ENCODE measurements at regions not wholly inside any gene's neighbourhood (a gene's known extent, or its start where the extent isn't known, plus 50 kb on each side); places are given as distances from the start of the nearest gene placed in this dataset.
A peak's percentile ranks its signal among the peaks of the same experiment; 100 is the strongest.

DNA sequence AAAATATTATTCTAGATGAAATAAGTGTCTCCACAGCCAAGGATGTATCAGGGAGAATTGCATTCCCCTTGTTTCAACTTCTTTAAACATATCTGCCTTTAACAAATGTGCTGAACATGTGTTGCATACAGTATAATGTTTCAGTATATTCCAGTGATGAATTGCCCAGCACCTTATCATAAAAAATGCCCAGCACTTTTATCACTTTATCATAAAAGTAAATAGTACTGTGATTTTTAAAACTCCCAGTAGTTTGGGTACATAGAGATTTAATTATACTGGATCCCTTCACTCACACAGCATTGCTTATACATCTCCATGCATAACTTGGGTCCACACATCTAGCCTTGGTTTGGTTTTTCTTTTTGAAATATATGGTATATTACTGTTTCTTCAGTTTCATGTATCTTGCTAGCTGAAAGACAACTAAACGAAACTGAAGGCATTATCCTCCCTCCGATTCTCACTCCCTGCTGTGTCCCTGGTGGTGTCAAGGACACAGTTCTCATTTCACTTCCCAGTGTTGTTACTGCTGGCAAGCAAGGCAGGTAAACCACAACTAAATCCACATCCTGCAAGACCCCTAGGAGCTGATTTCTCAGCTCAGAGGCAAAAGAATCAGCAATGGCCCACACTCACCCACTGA lies 118.2 kb upstream of the SLC44A3 start:
- no peak for DNase-seq

DNA sequence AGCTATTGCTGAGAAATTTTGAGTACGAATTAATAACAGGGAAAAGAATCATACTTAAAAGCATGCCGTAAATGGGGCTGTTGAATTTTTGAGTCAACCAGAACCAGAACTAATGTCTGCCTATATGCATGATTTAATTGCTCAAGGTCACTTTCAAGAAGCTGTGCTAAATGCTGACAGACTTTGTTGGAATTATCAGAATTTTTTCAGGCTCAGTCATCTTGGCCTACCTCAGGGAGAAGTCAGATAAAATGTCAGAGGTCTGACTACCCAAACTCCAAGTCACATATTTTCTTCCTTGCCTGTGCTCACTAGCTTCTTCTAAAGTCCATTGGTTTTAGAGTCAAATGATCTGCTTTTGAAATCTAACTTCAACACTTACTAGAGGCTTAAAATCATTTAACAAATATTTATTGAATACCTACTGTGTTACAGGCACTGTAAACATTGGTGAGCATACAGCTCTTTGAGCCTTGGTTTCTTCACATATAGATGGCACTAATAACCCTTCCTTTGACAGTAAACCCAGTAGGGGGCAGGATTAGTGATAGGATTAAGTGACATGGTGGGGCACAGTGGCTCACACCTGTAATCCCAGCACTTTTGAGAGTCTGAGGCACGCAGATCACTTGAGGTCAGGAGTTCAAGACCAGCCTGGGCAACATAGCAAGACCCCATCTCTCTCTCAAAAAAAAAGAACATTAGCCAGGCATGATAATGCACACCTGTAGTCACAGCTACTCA lies 121.2 kb upstream of the SLC44A3 start:
- DNase-seq: no peak

DNA sequence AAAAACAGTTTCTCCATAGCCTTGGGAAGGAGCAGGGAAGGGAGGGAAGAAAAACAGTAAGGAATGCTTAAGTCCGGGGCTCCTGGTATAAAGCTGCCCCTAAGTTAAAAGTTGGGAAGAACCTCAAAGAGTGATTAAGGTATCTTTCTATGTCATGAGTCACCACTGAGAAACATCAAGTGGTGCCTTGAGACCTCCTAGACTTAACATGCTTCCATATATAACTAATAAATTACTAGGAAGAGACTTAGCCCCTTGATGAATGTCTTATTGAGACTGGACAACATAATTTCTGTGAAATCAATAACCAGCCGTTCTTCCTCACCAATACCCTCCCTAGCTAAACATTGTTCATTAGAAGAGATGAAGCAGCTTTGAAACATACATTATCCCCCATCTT lies 121.8 kb upstream of the SLC44A3 start:
- no peak for DNase-seq

GRCh38 chr1:94697839-94698238 lies 122.3 kb upstream of the SLC44A3 start:
- DNase-seq: no peak

DNA sequence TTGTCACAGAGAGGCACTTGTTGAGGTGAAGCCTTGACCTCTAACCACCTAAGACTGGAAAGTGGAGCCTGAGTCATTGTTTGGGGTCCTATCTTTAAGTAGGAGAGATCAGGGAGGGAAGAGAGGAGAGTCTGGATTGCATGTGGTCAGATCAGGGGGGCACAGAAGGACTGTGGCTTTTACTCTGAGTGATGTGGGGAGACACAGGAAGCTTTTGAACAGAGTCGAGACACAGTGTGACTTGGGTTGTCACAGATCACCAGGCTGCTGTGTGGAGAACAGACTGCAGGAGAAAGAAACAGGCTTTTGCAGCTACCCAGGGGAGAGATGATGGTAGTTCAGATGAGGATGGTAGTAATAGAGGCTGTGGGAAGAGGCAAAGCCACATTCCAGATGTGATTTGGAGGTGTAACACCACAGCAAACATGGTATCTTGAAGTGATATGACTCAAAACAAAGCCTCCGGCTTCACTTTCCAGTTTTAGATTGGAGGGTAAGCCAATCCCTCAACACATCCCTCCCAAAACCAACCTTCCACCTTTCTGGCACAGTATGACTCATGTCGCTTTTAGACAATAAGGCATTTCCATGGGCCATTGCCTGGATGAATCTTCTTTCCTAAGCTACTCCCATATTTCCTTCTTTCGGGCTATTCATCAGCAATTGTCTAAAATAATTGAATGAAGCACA lies 125.8 kb upstream of the SLC44A3 start:
- DNase-seq: no peak

- DNase-seq: no peak
Measured at GRCh38 chr1:94693435-94693834, 126.7 kb upstream of the SLC44A3 start.

DNA sequence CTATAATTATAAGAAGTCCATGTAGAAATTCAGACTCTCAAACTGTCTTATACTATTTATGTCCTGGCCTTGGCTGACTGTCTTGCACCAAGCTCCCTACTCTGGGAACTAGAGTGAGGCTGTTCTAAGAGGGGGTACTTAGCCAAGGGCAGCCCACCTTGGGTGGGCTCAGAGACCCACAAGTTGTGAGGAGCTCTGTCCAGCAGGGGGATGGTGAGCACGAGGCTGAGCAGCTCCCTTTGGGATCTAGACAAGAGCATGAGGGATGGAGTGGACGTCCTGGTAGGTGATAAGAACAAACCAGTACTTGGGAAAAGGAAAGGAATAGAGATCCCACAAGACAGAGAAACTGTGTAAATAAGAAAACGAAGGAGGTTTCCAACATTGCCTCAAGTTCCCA lies 127.1 kb upstream of the SLC44A3 start:
- DNase-seq: no peak

GRCh38 chr1:94688646-94689045 lies 131.5 kb upstream of the SLC44A3 start:
- no peak for DNase-seq

GRCh38 chr1:94686882-94687281 lies 133.3 kb upstream of the SLC44A3 start:
- no peak for DNase-seq

DNA sequence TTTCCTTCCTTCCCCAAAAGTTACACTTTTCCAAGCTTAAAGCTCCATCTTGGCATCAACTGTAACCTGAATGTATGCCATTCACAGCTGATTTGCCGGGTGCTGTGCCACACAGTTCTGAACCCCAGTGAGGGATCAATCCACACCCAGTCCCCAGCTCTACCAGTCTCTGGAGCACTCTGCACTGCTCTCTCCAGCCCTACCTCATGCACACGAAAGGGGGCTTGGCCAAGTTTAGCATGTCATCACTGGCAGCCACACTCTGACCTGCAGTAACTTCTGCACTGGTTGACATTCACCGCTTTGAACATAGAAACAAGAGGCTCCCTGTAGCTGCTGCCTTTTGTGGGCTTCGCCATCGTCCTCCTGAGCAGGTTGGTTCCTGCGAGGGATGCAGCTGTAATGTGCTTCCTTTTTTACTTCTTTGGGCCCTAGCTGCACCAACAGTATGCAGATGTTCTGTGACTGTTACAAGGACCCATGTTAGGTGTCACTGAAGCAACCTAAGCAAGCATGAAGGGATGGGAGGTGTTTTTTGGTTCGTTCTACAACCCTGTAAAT lies 135.4 kb upstream of the SLC44A3 start:
- no peak for DNase-seq

GRCh38 chr1:94683886-94684285 lies 136.3 kb upstream of the SLC44A3 start:
- DNase-seq: peak; percentile 37

- no peak for DNase-seq
Measured at GRCh38 chr1:94680039-94680377, 138.4 kb upstream of the F3 start.

DNA sequence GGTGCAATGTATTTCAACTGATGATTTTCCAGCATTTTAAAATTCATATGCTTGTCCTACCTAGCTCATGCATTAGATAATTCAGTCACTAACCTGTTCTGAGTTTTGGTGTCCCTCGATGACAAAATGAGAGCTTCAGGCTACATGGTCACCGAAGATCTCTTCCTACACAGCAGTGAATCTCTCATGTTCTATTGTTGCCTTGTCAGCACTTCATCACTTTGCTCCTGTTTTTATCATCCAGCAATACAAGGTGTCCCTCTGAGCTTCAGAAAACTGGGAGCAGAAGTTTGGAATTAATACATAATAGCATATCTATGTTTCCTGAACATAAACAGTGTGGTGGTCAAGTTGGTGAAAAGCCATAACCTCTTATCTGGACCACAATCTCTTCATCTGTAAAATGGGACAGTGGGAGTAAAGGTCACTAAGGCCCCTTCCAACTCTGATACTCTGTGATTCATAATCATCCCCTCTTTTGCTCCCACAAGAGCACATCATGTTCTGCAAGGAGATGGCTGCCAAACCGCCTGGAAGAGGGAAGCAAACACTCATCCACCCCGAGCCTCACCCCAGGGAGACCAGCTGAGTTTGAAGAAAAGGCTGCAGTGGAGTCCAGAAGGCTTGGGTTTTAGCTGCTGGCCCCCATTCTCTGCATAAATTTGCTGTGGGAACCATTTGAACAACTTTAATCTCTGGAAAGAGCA lies 137.9 kb upstream of the F3 start:
- DNase-seq: no peak

DNA sequence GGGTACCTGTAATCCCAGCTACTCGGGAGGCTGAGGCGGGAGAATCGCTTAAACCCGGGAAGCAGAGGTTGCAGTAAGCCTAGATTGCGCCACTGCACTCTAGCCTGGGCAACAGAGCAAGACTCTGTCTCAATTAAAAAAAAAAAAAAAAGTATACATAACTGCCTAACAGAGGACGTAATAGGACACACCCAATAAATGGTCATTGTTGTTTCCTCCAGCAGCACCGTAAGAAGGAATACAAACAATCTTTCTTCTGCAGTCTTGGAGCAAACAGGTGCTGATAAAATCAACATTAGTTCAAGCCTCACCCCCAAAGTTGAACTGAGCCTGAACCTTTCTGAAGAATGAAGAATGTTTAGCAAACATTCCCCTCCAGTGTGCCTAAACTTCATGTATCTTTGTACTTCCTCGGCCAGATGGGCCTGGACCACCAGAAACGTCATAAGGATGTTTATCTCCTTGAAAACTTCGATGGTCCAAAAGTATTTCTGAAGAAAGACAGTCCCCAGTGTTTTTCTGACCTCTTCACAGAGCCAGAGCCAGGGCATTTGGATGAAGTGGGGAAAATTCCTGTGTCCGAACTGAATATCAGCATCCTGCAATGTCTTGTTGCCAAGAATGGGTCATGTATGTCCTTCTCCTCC lies 136.8 kb upstream of the F3 start:
- DNase-seq: no peak

DNA sequence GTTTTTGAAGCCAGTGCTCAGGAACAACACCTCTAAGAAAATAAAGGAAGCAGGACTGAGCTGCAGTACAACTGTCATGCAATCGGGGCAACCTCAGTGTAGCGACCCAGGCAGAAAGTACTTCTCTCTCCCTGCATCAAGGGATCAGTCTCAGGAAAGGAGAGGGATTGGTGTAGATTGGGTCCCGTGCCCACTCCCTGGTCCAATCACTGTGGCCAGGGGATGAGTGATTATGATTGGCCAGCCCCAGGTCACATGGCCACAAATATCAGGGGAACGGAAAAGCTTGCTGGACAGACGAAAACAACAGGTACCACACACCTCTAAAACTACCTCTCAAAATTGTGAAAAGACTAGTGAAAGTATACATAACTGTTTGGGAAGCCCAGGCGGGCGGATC lies 136.2 kb upstream of the F3 start:
- DNase-seq: no peak

DNA sequence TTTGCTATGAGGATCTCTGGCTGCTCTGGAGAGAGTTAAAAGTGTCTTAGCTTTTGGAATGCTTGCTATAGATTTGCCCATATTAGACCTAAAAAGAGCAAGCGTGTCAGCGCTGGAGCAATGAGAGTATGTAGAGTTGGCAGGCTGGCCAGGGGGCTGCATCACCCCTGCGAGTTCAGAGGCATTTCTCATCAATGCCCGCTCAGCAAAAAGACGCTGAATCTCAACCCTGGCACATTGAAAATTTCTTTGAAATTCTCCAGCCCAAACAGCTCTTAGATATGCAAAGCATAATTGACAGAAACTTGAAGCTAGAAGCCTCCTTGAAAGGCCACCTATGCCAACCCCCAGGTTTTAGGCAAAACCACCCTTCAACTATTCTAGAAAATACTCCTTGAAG lies 135.5 kb upstream of the F3 start:
- DNase-seq: no peak

DNA sequence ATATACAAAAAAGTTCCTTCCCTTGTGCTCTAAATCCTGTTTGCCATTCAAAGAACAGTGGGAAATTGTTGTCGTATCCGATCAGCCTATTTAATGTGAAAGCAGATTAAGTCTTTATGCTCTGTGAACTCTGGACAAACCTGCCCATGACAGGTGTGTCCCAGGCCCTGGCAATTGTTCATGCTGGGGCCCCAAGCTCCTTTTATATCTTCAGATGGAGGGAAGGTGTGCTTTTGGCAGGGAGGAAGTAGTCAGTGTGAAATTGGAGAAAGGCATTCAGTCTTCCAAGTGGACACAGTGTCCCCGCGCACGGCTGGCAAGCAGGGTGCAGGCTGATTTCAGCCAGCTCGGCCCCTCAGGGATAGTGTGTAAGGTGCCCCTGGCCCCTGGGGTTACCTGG lies 135.1 kb upstream of the F3 start:
- DNase-seq: no peak

- DNase-seq: no peak
Measured at GRCh38 chr1:94675373-94675772, 133.8 kb upstream of the F3 start.

- no peak for DNase-seq
Measured at GRCh38 chr1:94674876-94675275, 133.3 kb upstream of the F3 start.

DNA sequence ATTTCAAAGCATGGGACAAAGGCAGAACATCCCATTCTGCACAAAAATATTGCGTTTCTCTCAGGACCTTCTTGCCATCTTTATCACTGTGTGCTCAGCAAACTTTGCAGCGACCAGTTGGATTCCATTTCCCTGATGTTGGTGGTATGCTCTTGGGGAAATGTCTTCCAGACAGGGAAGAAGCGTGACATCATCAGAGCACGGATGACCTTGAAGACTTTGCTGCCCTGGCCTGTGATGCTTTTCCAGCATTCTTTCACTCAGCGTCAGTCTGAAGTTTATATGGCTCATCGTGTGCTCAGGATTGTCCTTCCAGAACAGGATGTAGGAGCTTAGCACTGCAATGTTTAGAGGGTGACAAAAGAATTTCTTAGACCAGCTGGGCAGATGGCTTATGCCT lies 131.4 kb upstream of the F3 start:
- no peak for DNase-seq

DNA sequence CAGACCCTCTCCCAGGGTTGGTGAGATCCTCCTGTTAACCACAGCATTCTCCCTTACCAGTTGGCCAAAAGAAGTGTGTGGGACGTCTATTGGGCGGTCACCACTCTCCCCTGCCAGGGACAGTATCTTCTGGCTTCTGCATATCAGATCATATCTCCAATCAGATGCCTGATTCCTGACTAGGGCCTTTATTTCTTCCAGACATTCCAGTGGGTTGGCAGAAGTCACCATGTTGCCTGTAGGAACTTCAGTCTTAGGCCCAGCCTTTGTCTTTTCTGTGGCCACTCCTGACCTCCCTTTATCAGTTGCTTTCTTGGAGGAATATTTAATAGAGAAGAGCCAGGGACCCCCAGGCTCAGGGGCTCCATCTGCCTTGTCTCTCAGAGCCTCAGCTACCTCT lies 130.4 kb upstream of the F3 start:
- DNase-seq: no peak

DNA sequence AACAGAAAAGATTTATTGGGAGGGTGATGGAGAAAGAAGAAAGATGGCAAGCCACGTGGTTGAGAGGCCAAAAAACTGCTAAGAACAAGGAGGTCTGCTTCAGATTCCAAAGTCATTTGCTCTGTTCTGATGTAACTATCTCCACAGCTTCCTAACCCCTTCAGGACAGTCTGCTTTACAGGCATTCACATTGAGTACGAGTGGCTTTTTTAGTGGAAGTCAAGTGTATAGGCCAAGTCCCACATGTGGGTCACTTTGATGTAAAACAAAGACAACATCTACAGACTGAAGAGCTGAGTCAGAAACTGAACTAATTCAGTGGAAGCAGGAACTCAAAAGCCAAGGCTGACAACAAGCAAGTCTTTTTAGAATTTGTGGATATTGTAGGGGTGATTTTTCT lies 128.7 kb upstream of the F3 start:
- DNase-seq: no peak

GRCh38 chr1:94669198-94669597 lies 127.6 kb upstream of the F3 start:
- DNase-seq: no peak
